Stimulated activated CD4-positive, alpha-beta T cell treated with anti-CD3 and anti-CD28 coated beads, Interleukin-4, amount 100 ng/mL, for 4 hours (primary cell): ENCODE measurements at regions not wholly inside any gene's neighbourhood (a gene's known extent, or its start where the extent isn't known, plus 50 kb on each side); places are given as distances from the start of the nearest gene placed in this dataset.

Source experiments
- DNase-seq, 2 experiments: peaks; one replicate each; pipeline ENCODE4 v3.0.0-alpha.2; 2020

- DNase-seq: no peak
Observed at GRCh38 chr22:48663297-48663696, 1164.4 kb downstream of the BRD1 start.

GRCh38 chr22:48662476-48663135, 1165.1 kb downstream of the BRD1 start:
- DNase-seq: no peak

GRCh38 chr22:48661984-48662383, 1165.7 kb downstream of the BRD1 start:
- DNase-seq: no peak

- DNase-seq: no peak
Observed at GRCh38 chr22:48660790-48661740, 1166.6 kb downstream of the BRD1 start.

GRCh38 chr22:48660104-48660789, 1167.4 kb downstream of the BRD1 start:
- no peak for DNase-seq

- DNase-seq: no peak
Observed at GRCh38 chr22:48659404-48659996, 1168.2 kb downstream of the BRD1 start.

GRCh38 chr22:48658871-48659270, 1168.8 kb downstream of the BRD1 start:
- no peak for DNase-seq

- DNase-seq: no peak
Observed at GRCh38 chr22:48658246-48658645, 1169.4 kb downstream of the BRD1 start.

- DNase-seq: no peak
Observed at GRCh38 chr22:48654492-48654891, 1173.2 kb downstream of the BRD1 start.

- no peak for DNase-seq
Observed at GRCh38 chr22:48653929-48654328, 1173.7 kb downstream of the BRD1 start.

GRCh38 chr22:48653306-48653705, 1174.4 kb downstream of the BRD1 start:
- no peak for DNase-seq

- DNase-seq: no peak
Observed at GRCh38 chr22:48652796-48653195, 1174.9 kb downstream of the BRD1 start.

GRCh38 chr22:48651981-48652538, 1175.6 kb downstream of the BRD1 start:
- no peak for DNase-seq

GRCh38 chr22:48651036-48651890, 1176.4 kb downstream of the BRD1 start:
- DNase-seq: no peak

- no peak for DNase-seq
Observed at GRCh38 chr22:48650323-48651035, 1177.2 kb downstream of the BRD1 start.

- DNase-seq: no peak
Observed at GRCh38 chr22:48649466-48649865, 1178.2 kb downstream of the BRD1 start.

- no peak for DNase-seq
Observed at GRCh38 chr22:48649031-48649430, 1178.6 kb downstream of the BRD1 start.

- no peak for DNase-seq
Observed at GRCh38 chr22:48647606-48648515, 1179.8 kb downstream of the BRD1 start.

- DNase-seq: no peak
Observed at GRCh38 chr22:48647051-48647450, 1180.6 kb downstream of the BRD1 start.
